Left renal pelvis (tissue), 4 donors: ENCODE measurements at regions not wholly inside any gene's neighbourhood (a gene's known extent, or its start where the extent isn't known, plus 50 kb on each side); places are given as distances from the start of the nearest gene placed in this dataset.

Experiments
- DNase-seq, 4 donors: peaks; one replicate each; pipeline ENCODE4 v3.0.0-alpha.2; 2013; ENCODE audit warnings: low read depth in 4 of 4, low spot score in 3 of 4

GRCh38 chr20:55784036-55784435 is 221.3 kb downstream of the CBLN4 start:
- no peak for DNase-seq

GRCh38 chr20:55783381-55783780 is 221.9 kb downstream of the CBLN4 start:
- no peak for DNase-seq

- no peak for DNase-seq
Observed at GRCh38 chr20:55782912-55783253, 222.4 kb downstream of the CBLN4 start.

- DNase-seq = no peak
Observed at GRCh38 chr20:55782224-55782911, 223.0 kb downstream of the CBLN4 start.

GRCh38 chr20:55778796-55779195 is 226.5 kb downstream of the CBLN4 start:
- DNase-seq = no peak

- no peak for DNase-seq
Observed at GRCh38 chr20:55777641-55778040, 227.7 kb downstream of the CBLN4 start.

GRCh38 chr20:55776176-55776575 is 229.1 kb downstream of the CBLN4 start:
- no peak for DNase-seq

GRCh38 chr20:55774628-55775027 is 230.7 kb downstream of the CBLN4 start:
- DNase-seq = no peak

GRCh38 chr20:55761797-55762196 is 243.5 kb downstream of the CBLN4 start:
- no peak for DNase-seq

GRCh38 chr20:55761100-55761499 is 244.2 kb downstream of the CBLN4 start:
- no peak for DNase-seq

- no peak for DNase-seq
Observed at GRCh38 chr20:55760586-55760985, 244.7 kb downstream of the CBLN4 start.

GRCh38 chr20:55755861-55756260 is 249.5 kb downstream of the CBLN4 start:
- no peak for DNase-seq

GRCh38 chr20:55755411-55755810 is 249.9 kb downstream of the CBLN4 start:
- no peak for DNase-seq

GRCh38 chr20:55746723-55747122 is 258.6 kb downstream of the CBLN4 start:
- DNase-seq = no peak

GRCh38 chr20:55745840-55746239 is 259.5 kb downstream of the CBLN4 start:
- no peak for DNase-seq

- no peak for DNase-seq
Observed at GRCh38 chr20:55744896-55745295, 260.4 kb downstream of the CBLN4 start.

GRCh38 chr20:55741801-55742200 is 263.5 kb downstream of the CBLN4 start:
- no peak for DNase-seq

- no peak for DNase-seq
Observed at GRCh38 chr20:55740076-55740475, 265.2 kb downstream of the CBLN4 start.

GRCh38 chr20:55730321-55730720 is 275.0 kb downstream of the CBLN4 start:
- DNase-seq = no peak

GRCh38 chr20:55714736-55715135 is 290.6 kb downstream of the CBLN4 start:
- no peak for DNase-seq

- no peak for DNase-seq
Observed at GRCh38 chr20:55714082-55714481, 291.2 kb downstream of the CBLN4 start.

GRCh38 chr20:55704458-55704857 is 300.9 kb downstream of the CBLN4 start:
- no peak for DNase-seq

- no peak for DNase-seq
Observed at GRCh38 chr20:55701467-55701866, 303.9 kb downstream of the CBLN4 start.
